ENCODE measurements at regions not wholly inside any gene's neighbourhood (a gene's known extent, or its start where the extent isn't known, plus 50 kb on each side); places are given as distances from the start of the nearest gene placed in this dataset.

GRCh38 chr2:21438949-21439348 lies 315.2 kb downstream of the TDRD15 start:
- Histone ChIP-seq H3K4me3 (no peak overlapping the region), H3K4me2 (no peak overlapping the region), H3K27ac (no peak overlapping the region), H3K4me1 (no peaks in the 10 kb centered on the region), H4K20me1 (no peaks in the 10 kb centered on the region), H3K36me3 (no peaks in the 10 kb centered on the region), H3K9ac (no peak overlapping the region), H3K27me3 (no peaks in the 10 kb centered on the region), H3K9me3 (replicated peaks in 1 of 11) (peaks cover 4 to 19% (median 8%) of the 10 kb centered on the region in 11 experiments; a peak in 16 of 22 replicates)
- no peak for TF ChIP-seq Cebpa-rat (IDR thresholded peaks at IDR 0.05)

DNA sequence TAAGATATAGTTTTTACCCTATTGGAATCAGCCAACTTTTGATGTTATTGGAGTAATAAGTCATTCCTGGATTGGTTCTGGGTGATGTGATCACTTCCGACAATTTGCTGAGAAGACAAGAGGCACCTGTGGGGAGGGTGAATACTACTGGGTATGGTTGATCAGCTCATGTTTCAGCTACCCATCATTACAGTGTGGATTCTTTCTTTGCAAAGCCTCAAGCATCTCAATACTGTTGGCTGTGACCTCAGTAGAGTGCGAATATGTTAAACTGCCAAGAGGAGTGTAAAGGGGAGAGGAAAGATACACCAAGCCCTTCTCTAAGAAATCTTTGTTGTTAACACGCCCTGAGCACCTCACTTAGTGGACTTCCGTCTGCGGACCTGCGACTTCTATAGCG lies 317.7 kb downstream of the TDRD15 start:
- no peak for TF ChIP-seq Cebpa-rat (IDR thresholded peaks at IDR 0.05)
- H4K20me1 ChIP-seq = no peaks in the 10 kb centered on the region
- no peak overlapping the region for H3K4me3 ChIP-seq
- no peak overlapping the region for H3K4me2 ChIP-seq
- H3K36me3 ChIP-seq = no peaks in the 10 kb centered on the region
- H3K4me1 ChIP-seq = no peaks in the 10 kb centered on the region
- H3K9me3 ChIP-seq (replicated peaks in 1 of 11) = peaks cover 0 to 6% (median 0%) of the 10 kb centered on the region in 11 experiments; a peak in 2 of 22 replicates
- H3K9ac ChIP-seq = no peak overlapping the region
- no peak overlapping the region for H3K27ac ChIP-seq
- no peaks in the 10 kb centered on the region for H3K27me3 ChIP-seq

DNA sequence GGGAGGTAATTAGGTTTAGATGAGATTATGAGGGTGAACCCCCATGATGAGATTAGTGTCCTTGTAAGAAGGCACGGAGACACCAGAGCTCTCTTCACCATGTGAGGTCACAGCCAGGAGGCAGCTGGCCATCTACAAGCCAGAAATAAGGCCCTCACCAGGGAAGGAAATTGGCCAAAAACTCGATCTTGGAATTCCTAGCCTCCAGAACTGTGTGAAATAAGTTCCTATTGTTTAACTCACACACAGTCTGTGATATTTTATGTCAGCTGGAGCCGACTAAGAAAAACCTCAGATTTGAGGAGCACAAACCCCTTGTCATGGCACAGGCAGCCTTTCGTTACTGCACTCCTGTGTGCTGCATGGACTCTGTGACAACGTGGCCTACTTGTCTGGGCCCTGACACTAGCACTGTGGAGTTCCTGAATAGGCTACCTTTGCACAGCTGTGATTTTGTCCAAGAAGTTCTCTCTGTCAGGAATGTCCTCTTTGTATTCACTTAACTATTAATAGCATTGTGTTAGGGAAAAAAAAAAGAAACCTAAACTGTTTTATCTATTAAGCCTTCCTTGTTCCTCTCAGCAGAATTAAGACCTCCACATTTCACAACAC lies 319.8 kb downstream of the TDRD15 start:
- no peaks in the 10 kb centered on the region for H3K4me1 ChIP-seq
- no peaks in the 10 kb centered on the region for H4K20me1 ChIP-seq
- H3K4me2 ChIP-seq = no peak overlapping the region
- no peaks in the 10 kb centered on the region for H3K36me3 ChIP-seq
- H3K4me3 ChIP-seq = no peak overlapping the region
- H3K27ac ChIP-seq = no peak overlapping the region
- no peaks in the 10 kb centered on the region for H3K9me3 ChIP-seq (replicated peaks in 1 of 11)
- no peak overlapping the region for H3K9ac ChIP-seq
- no peak for TF ChIP-seq Cebpa-rat (IDR thresholded peaks at IDR 0.05)
- no peaks in the 10 kb centered on the region for H3K27me3 ChIP-seq

DNA sequence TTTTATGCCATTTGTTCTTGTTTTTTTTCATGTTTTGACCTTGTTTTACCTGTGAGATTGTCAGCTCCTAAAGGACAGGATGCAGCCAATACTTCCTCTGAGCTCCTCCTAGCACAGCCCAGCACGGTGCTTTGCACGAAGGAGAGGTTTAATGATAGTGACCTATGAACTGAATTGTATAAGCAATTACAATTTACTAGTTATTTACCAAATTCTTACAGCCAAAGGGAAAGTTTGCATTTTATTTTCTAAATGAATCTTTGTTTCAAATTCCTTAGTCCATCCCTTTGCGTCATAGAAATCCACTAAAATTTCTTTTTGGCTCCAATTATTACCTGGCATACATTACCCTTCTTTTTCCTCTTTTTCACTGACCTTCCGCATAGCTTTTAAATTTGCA lies 326.1 kb downstream of the TDRD15 start:
- no peak overlapping the region for H3K9ac ChIP-seq
- H3K4me2 ChIP-seq = no peak overlapping the region
- no peaks in the 10 kb centered on the region for H3K36me3 ChIP-seq
- H3K4me3 ChIP-seq = no peak overlapping the region
- no peaks in the 10 kb centered on the region for H4K20me1 ChIP-seq
- peaks cover 0 to 8% (median 0%) of the 10 kb centered on the region in 10 experiments; a peak in 2 of 20 replicates for H3K4me1 ChIP-seq
- H3K9me3 ChIP-seq (replicated peaks in 1 of 11) = no peaks in the 10 kb centered on the region
- TF ChIP-seq Cebpa-rat (IDR thresholded peaks at IDR 0.05) = no peak
- no peaks in the 10 kb centered on the region for H3K27me3 ChIP-seq
- H3K27ac ChIP-seq = no peak overlapping the region

- Histone ChIP-seq H3K4me3 (no peak overlapping the region), H3K9me3 (replicated peaks in 1 of 11) (no peaks in the 10 kb centered on the region), H3K9ac (no peak overlapping the region), H3K36me3 (no peaks in the 10 kb centered on the region), H3K4me1 (peaks cover 0 to 8% (median 0%) of the 10 kb centered on the region in 10 experiments; a peak in 2 of 20 replicates), H3K27ac (no peak overlapping the region), H3K27me3 (no peaks in the 10 kb centered on the region), H4K20me1 (no peaks in the 10 kb centered on the region), H3K4me2 (no peak overlapping the region)
- TF ChIP-seq Cebpa-rat (IDR thresholded peaks at IDR 0.05) = no peak
Measured at GRCh38 chr2:21451403-21451802, 327.6 kb downstream of the TDRD15 start.

GRCh38 chr2:21452263-21452662 lies 328.5 kb downstream of the TDRD15 start:
- Histone ChIP-seq H4K20me1 (no peaks in the 10 kb centered on the region), H3K27ac (no peak overlapping the region), H3K27me3 (no peaks in the 10 kb centered on the region), H3K4me1 (peaks cover 0 to 8% (median 0%) of the 10 kb centered on the region in 10 experiments; a peak in 2 of 20 replicates), H3K4me2 (no peak overlapping the region), H3K36me3 (no peaks in the 10 kb centered on the region), H3K9me3 (replicated peaks in 1 of 11) (peaks cover 0 to under 1% (median 0%) of the 10 kb centered on the region in 11 experiments; a peak in 1 of 22 replicates), H3K4me3 (no peak overlapping the region), H3K9ac (no peak overlapping the region)
- TF ChIP-seq Cebpa-rat (IDR thresholded peaks at IDR 0.05) = no peak

GRCh38 chr2:21452678-21453077 lies 328.9 kb downstream of the TDRD15 start:
- peaks cover 0 to 8% (median 0%) of the 10 kb centered on the region in 10 experiments; a peak in 2 of 20 replicates for H3K4me1 ChIP-seq
- TF ChIP-seq Cebpa-rat (IDR thresholded peaks at IDR 0.05) = no peak
- H3K36me3 ChIP-seq = no peaks in the 10 kb centered on the region
- no peak overlapping the region for H3K4me3 ChIP-seq
- H3K9me3 ChIP-seq (replicated peaks in 1 of 11) = peaks cover 0 to 4% (median 0%) of the 10 kb centered on the region in 11 experiments; a peak in 3 of 22 replicates
- H4K20me1 ChIP-seq = no peaks in the 10 kb centered on the region
- no peak overlapping the region for H3K27ac ChIP-seq
- no peak overlapping the region for H3K4me2 ChIP-seq
- no peaks in the 10 kb centered on the region for H3K27me3 ChIP-seq
- no peak overlapping the region for H3K9ac ChIP-seq

GRCh38 chr2:21453723-21454450 lies 330.1 kb downstream of the TDRD15 start:
- H3K27ac ChIP-seq = no peak overlapping the region
- no peak overlapping the region for H3K4me3 ChIP-seq
- TF ChIP-seq Cebpa-rat (IDR thresholded peaks at IDR 0.05) = no peak
- peaks cover 0 to 14% (median 0%) of the 10 kb centered on the region in 11 experiments; a peak in 5 of 22 replicates for H3K9me3 ChIP-seq (replicated peaks in 1 of 11)
- peaks cover 0 to 8% (median 0%) of the 10 kb centered on the region in 10 experiments; a peak in 2 of 20 replicates for H3K4me1 ChIP-seq
- H3K27me3 ChIP-seq = no peaks in the 10 kb centered on the region
- H3K36me3 ChIP-seq = no peaks in the 10 kb centered on the region
- no peak overlapping the region for H3K9ac ChIP-seq
- H3K4me2 ChIP-seq = no peak overlapping the region
- no peaks in the 10 kb centered on the region for H4K20me1 ChIP-seq

GRCh38 chr2:21454839-21455238 lies 331.1 kb downstream of the TDRD15 start:
- Histone ChIP-seq H3K9me3 (replicated peaks in 1 of 11) (peaks cover 0 to 18% (median 0%) of the 10 kb centered on the region in 11 experiments; a peak in 5 of 22 replicates), H3K9ac (no peak overlapping the region), H3K4me2 (no peak overlapping the region), H3K4me3 (no peak overlapping the region), H3K4me1 (peaks cover 0 to 8% (median 0%) of the 10 kb centered on the region in 10 experiments; a peak in 2 of 20 replicates), H3K27me3 (no peaks in the 10 kb centered on the region), H4K20me1 (no peaks in the 10 kb centered on the region), H3K27ac (no peak overlapping the region), H3K36me3 (no peaks in the 10 kb centered on the region)
- TF ChIP-seq Cebpa-rat (IDR thresholded peaks at IDR 0.05) = no peak
